GM12865 (cell line): ENCODE measurements at regions not wholly inside any gene's neighbourhood (a gene's known extent, or its start where the extent isn't known, plus 50 kb on each side); places are given as distances from the start of the nearest gene placed in this dataset.

ENCODE experiments used
- DNase-seq: peaks from one replicate; pipeline ENCODE4 v3.0.0; 2010; ENCODE audit warnings: low read depth
- H3K4me3 ChIP-seq: 2 replicates; pipeline ENCODE4 v1.5.1; 2011; ENCODE audit warnings: mild to moderate bottlenecking, low read depth, low read length, control low read depth
- TF ChIP-seq, protein P1 (sequence below): IDR thresholded peaks from 2 replicates; pipeline ENCODE4 v1.5.1; 2011; ENCODE audit warnings: low read length, control low read depth, low read depth, inconsistent platforms; ENCODE audit not compliant: insufficient read depth; ENCODE audit errors: missing control alignments

DNA sequence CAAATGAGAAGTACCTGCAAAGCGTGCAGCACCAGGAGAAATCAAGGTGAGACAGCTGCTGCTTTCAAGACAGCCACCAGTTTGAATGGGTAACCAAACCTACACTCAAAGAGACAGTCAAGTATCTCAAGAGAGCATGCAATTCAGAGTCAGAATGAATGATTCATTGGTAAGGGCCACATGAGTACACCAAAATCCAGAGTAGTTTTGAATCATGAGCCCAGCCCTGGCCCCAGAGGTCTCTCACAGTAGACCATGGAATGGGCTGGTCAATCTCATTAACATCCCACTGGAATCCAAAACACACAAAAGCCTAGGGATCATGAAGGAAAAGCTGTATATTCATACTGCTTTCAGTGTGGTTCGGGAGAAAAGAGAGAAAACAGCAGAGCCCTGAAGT is 242.8 kb downstream of the TBL1XR1 start:
- H3K4me3 ChIP-seq = no peak overlapping the region
- TF ChIP-seq, protein P1, sequence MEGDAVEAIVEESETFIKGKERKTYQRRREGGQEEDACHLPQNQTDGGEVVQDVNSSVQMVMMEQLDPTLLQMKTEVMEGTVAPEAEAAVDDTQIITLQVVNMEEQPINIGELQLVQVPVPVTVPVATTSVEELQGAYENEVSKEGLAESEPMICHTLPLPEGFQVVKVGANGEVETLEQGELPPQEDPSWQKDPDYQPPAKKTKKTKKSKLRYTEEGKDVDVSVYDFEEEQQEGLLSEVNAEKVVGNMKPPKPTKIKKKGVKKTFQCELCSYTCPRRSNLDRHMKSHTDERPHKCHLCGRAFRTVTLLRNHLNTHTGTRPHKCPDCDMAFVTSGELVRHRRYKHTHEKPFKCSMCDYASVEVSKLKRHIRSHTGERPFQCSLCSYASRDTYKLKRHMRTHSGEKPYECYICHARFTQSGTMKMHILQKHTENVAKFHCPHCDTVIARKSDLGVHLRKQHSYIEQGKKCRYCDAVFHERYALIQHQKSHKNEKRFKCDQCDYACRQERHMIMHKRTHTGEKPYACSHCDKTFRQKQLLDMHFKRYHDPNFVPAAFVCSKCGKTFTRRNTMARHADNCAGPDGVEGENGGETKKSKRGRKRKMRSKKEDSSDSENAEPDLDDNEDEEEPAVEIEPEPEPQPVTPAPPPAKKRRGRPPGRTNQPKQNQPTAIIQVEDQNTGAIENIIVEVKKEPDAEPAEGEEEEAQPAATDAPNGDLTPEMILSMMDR = no peak
- no peak for DNase-seq

DNA sequence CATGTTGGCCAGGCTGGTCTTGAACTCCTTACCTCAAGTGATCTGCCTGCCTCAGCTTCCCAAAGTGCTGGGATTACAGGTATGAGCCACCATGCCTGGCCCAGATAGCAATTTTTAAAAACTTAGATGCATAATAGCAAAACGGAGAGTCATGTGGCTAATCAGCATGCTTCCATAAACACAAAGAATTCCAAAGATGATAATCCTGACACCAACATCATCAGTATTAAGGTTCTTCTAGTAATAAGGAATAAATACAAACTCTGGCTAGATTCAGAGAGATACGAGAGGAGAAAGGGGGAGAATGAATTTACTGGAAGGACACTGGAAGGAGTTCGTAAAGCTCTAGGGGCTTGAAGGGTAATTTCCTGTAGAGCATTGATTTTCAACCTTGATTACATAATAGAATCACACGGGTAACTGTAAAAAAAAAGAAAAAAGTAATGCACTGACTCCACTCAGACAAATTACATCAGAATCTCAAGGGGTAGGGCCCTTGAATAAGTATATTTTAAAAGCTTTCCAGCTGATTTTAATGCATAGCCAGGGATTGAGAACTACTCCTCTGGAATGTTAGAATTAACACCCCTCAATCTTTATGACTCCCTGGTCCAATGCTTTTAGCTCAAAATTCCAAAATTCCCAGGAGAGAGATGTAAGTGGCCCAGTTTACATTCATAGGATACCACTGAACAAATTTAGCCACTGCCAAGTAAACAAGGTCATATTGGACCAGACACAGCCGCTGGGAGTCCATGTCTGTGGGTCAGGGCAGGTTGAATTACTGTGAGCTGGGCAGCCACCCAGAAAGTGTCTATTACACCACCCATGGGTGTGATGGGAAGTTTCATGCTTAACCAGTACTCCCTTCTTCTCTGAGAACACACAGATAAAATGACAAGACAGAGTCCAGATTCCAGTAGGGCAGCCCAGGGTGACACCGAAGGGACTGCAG is 243.9 kb downstream of the TBL1XR1 start:
- DNase-seq = no peak
- TF ChIP-seq, protein P1 = no peak
- H3K4me3 ChIP-seq = no peak overlapping the region

DNA sequence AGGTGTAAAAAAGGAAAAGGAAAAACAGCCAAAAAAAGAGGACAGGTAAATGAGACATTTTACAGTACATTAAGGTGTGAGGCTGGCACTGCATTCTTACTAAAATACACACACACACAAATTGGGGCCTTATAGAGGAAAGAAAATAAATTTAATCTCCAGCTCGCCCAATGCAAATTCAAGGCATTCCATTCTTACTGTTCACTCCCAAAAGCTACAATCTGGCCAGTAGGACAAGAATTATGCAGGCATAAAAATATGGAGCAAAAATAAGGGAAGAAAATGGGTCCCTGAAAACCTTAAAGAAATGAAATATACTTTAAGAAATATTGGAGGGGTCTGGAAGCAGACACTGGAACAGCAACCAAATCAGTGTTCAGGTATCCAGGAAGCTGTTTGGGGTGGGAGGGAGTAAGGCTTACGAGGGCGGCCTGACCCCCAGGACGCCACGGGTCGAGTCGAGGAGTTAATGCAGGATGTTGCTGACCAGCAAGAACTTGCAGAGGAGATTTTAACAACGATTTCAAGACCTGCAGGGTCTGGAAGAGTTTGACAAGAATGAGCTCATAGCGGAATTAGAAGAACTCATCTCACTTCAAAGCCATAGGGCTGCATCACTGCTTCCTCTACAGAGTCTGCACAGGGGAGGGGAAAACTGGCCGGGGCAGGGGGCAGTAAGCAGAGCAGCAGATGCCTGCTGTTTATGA is 245.5 kb downstream of the TBL1XR1 start:
- no peak overlapping the region for H3K4me3 ChIP-seq
- TF ChIP-seq, protein P1 = no peak
- no peak for DNase-seq

DNA sequence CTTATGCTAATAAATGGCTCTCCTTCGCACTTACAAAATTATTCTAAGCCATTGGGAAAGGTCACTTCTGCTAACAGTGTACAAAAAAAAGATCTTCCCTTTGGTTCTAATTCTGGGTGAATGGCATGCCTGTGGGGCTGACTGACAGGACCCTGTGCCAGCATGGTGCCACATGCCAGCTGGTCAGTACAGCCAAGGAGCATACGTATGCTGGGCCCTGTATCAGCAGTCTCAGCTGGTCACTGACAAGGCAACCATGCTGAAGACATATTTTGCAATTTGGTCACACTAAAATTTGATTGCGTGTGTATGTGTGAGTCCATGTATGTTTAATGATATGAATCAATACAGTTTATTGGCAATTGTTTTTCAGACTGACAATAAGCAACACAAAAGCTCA is 246.1 kb downstream of the TBL1XR1 start:
- no peak overlapping the region for H3K4me3 ChIP-seq
- DNase-seq = no peak
- TF ChIP-seq, protein P1 = no peak

DNA sequence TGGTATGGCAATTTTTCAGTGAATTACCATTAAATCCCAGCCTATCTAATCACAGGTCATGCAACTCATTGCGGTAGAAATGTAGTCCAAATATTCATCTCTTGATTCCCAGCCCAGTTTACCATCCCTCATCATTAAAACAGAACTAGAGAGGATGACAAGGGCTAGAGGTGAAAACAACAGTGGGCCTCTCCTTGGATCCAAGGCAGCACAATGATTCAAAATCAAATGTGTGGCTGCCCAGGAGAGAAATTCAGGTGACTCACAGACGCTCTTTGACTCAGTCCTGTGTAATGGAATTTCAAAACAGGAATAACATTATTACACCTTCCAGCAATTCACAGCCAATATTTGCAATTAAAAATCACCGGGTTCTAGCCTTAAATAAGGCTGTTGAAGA is 246.5 kb downstream of the TBL1XR1 start:
- TF ChIP-seq, protein P1 = no peak
- no peak for DNase-seq
- H3K4me3 ChIP-seq = no peak overlapping the region

DNA sequence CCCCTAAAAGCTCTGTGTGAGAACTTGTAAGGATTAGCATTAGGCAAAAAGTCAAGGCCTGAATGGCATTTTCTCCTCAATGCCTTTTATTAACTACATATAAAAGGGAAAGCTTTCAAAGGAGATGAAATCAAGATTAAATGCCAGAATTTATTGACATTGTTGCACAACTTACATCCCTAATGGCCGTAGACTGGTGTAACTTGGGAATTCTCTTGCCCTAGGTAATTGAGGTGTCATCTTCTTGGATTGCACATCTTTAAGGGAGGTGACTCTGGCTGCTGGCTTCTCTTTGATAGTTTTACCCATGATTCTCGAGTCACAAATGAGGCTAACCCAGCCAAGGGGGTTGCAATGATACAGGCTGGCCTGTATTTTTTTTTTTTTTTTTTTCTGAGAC is 249.1 kb downstream of the TBL1XR1 start:
- H3K4me3 ChIP-seq = no peak overlapping the region
- no peak for DNase-seq
- TF ChIP-seq, protein P1 = no peak
